Kasumi-1 (cell line): ENCODE measurements at regions not wholly inside any gene's neighbourhood (a gene's known extent, or its start where the extent isn't known, plus 50 kb on each side); places are given as distances from the start of the nearest gene placed in this dataset.
"Not testable (repeated sequence)": the region's sequence is repeated elsewhere in the genome, so short reads cannot be mapped to it uniquely, and the experiment has no call there.

Experiments used
- DNase-seq, 2 experiments: peaks; one replicate each; lab custom pipeline; 2025; lab: John Stamatoyannopoulos, UW

DNA sequence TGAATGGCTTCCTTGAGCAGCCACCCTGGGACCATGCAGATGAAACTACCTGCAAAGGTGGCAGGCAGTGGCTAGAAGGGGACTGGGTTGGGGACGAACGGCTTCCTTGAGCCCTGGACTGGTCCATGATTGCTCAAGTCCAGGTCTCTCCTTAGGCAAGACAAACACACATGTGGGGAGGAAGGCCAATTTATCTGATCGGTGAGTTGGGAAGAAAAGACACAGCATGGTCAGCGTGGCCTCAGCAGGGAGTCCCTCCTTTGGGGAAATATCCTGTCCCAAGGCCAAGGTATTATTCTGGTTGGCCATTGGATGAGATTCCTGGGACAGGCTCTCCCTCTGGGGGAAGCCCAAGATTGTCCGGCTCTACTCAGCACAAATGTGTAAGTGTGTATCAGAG, 116.3 kb upstream of the ERG start:
- no peak for DNase-seq

DNA sequence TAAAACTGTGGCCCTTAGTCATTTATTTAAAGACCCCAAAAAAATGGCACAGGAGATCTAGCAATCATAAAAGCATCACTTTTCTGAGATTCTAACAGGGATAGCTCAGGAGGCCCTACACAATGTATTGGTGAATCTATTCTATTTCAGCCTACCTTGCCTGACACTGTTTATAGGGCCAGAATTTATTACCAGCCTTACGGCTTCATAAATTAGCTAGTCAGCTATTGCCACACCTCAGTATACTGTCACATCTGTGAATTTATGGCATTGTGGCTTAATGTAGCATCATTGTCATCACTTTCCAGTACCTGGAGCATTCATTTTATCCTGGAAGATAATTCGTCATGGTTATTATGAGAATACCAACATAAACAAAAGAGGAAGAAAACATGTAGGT, 121.2 kb upstream of the ERG start:
- DNase-seq = no peak

DNA sequence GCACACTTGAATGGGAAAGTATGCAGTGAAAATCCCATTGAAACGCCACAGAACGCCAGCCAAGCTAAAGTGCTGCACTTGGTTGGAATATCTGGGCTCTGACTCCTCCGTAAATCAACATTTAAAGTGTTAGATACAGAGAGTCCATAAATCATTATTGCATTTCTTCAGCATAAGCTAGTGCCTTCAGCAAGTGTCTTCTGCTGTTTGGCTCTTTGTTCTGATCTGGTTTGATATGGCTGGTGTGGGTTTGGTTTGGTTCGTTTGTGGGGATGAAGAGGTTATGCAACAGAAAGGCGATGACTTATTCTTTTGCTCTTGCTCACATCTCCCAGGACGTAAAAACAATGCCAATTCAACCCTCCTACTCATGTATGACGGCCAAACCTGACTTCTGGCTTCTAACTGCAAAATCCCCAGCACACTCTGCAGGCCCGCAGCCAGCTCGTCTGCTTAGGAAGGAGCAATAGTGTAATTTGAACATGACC, 121.8 kb upstream of the ERG start:
- no peak for DNase-seq

DNA sequence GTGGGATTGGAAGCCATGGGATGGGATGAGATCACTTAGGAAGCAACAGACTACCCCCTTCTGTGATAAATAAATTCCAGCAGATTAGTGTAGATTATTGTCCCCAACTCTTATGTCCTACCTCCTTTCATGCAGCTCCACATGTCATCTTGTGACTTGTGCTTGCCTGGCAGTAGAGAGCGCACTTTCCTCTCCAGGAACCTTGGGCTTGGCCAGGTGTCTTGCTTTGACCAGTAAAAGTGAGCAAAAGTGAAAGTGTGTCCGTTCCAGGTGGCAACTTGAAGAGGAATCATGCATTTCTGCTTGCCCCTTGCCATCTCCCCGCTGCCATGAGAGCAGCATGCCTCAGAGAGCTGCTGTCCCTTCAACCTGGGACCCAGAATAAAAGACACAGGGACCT, 122.9 kb upstream of the ERG start:
- DNase-seq = no peak

DNA sequence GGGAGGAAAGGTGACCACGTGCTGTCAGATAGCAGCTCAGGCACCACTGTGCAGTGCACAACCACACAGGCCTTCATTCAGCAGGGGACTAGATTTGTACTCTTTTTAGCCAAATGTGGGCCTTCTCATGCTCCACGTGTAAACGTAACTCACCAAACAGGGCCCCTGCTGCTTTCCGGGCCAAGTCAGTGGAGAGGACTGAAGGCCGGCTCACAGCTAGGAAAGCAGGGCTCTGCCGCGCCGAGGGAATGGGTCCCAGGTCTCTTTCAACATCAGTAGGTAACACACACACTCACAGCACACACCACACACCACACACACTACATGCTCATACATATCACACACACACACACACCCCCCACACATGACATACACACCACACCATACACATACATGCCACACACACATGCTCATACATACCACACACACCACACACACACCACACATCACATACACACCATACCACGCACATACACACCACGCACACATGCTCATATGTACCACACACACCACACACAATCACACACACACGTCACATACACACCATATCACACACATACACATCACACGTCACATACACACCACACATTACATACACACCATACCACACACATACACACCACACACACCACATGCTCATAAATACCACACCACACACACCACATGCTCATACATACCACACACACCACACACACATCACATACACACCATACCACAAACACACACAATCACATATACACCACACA, 124.0 kb upstream of the ERG start:
- DNase-seq = no peak

DNA sequence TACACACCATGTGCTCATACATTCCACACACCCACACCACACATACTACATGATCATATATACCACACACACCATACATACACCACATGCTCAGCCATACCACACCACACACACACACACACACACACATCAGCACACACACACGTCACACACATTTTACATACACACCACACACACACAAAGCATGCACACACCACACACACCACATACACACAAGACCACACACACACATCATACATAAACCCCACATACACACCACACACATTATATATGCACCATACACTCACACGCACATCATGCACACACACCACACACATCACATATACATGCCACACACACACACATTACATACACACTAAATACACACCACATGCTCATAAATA, 124.5 kb upstream of the ERG start:
- DNase-seq = no peak

DNA sequence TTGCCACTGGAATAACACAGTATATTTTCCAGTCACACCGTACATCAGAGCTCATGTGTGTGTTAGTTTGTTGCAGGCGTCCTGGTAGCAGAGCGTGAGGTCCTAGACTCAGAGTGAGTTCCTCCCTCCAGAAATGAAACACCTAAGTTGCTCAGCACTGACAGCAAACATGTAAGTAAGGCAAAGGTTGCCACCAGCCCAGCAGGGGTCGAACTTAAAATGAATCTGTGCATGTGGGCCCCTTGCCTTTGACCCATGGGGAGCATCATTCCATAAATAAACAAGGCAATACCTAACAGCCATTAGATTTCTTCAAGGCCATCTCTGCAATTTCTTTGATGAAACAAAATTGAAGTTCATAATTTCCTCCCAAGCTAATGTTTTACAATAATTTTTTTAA, 125.3 kb upstream of the ERG start:
- DNase-seq = no peak

DNA sequence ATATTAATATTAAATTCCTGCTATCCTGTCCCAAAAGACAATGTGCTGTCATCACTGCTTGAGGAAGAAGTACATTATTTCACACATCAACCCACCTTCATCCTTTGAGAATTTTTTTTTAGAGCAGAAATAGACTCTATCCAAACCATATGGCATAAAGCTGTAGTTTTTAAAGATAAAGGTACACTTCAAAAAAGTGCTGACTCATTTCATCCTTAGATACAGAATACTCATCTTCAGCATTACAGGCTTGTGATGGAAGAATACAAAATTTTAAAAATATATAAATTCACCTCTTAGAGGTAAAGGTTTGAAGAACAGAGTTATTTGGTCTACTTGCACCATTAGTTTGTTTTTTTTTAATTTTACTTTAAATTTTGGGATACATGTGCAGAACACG, 126.7 kb upstream of the ERG start:
- no peak for DNase-seq

DNA sequence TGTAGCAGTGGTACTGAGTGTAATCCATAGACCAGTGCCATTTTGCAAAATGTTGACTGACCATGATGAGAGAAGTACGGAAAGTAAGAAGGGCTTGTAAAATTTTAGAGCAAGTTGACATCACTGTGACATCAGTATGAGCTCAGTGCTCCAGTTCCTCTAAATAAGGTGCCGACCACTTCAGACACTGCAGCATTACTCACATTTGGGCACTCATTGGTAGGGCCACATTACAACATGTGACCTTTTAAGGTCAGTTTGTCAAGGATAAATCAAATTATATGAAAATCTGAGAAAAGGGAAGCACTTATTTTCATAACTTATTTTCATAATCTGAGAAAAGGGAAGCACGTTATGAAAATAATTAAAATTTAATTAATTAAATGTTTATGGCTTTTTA, 128.0 kb upstream of the ERG start:
- no peak for DNase-seq

DNA sequence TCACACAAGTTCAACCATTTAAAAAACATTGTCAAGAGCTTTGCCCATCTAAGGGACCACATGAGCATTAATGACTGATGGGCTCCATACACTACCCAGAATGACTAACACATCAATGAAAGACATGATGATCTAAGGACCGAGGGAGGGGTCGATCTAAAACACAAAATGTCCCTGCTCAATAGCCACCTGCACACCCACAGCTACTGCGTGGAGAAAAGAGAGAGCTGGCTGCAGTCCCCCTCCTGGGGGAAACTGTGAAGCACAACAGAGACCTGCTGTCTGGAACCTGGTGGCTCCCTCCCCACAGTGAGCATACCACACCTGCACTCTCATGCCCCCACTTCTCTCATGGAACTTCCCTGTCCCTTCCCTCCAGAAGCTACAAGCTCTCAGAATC, 130.1 kb upstream of the ERG start:
- DNase-seq = no peak

DNA sequence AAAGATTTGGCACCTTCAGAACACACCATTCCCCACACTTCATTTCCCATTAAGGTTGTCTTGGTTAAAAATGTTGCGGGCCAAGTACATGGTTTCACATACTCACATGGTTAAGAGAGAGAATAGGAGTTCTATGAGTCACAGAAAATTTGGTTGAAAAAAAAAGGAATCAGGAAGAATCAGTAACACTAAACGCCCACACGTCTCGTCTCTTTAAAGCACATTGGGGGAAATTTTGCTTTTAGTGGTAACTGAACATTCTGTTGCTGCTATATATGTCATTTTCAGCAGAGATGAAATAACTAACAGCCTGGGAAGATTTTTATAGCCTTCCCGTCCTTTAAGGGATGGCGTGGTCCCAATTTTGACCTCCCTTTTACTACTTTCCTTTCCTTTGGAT, 132.9 kb upstream of the ERG start:
- no peak for DNase-seq

DNA sequence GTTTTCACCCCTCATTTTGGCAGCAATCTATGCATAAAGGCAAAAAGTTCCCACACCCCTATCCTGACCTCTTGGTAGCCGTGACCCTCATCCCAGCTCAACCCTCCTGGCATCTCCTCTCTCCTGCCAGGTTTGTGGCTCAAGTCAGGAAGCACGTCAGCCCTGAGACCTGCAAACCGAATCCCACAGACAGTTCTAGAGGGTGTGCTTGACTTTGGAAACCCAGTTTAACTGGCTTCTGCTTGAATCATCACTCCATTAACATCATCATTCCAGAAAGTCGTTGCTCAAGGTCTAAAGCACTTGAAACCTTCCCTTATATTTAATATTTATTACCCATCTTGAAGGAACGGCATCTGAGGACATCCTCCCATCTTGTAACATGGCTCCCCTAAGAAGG, 133.4 kb upstream of the ERG start:
- DNase-seq = no peak

DNA sequence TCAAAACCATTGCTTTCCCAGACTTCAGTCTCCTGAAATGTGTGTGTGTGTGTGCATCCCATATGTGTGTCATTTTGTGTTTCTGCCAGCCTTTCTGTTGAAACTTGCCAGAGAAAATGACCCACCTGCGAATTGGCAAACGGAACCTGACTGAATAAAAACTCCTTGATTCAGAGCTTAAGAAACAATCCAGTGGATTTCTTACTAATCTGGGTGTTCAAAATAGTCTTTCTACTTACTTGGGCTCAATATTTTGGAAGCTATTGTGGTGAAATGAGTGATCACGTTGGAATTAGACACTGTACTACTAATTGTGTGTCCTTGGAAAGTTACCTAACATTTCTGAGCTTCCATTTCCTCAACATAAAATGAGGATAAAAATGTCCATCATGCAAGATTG, 138.9 kb upstream of the ERG start:
- DNase-seq = no peak

DNA sequence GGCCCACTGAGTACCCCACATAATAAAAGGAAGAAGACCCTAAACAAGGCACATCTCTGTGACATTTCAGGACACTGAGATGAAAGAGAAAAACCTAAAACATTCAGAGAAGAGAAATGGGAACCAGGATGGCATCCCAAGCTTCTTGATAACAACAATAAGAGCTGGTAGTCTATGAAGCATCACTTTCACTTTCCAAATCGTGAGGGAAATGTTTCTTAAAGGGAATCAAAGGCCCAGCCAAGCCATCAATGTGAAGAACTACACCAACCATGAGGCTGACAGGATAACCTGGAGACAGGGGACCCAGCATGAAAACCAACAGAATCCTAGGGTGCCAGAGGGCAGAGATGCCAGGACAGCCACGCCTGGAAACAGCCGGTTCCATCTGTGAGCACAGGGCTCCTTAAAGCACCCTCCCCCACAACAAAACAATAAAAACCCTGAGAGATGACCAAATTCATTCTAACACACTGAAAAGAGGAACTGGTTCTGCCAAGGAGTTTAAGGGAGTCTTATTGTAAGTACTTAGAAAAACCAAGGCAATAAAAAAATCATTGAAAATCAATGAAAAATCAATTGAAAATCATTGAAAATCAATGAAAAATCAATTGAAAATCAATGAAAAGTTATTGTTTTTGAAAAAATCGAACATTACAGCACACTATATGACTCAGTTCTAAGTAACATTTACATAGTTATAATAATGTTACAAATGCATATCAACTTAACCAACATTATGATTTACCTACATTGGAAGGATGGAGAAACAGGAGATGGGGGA, 141.5 kb upstream of the ERG start:
- DNase-seq = peak; percentile 46 to 50

DNA sequence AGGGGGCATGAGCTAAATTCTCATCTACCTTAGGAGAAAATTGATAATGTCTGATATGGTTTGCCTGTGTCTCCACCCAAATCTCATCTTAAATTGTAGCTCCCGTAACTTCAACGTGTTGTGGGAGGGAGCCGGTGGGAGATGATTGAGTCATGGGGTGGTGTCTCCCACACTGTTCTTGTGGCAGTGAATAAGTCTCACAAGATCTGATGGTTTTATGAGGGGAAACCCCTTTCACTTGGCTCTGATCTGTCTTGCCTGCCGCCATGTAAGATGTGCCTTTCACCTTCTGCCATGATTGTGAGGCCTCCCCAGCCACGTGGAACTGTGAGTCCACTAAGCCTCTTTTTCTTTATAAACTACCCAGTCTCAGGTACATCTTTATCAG, 142.1 kb upstream of the ERG start:
- not testable (repeated sequence) for DNase-seq

DNA sequence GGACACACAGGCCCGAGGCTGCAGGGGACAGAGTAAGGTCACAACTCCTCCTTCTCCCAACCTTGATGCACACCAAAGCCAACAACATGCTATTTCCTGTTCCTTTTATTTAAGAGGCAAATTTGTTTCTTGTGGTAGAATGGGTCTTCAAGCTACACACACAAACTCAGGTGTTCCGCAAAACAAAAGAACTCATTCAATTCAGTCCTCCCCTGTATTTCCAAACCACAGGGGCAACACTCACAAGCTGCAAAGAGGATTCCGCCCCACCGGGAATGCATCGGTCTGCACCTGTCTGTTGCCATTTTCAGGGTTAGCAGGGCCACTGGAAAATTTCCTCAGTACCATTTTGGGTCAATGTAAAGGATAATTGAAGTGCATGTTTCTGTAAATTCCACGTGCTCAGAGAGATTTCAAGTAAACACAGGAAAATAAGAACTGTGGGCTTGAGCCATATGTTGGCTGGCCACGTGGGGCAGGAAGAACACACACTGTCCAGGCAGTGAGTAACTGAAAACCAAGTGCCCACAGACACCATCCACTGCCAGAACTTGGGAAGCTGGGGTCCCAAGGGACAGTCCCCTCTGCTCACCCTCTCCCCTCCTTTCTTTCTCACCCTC, 145.2 kb upstream of the ERG start:
- no peak for DNase-seq

DNA sequence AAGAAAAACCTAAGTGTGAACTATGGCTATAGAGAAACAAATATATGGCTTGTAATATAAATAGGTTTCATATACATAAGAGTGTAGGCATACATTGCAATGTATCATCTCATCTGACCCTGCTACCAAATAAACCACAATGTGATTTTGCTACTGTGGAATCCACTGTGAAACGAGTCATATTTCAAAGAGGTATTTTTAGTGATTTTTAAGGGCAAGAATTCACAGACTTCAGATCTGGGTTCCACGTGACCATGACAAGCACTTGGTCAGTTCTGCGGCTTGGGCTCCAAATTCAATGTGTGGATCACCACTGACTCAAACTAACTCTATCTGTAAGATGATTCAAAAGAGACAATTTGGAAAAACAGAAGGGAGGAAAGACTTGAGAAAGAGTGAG, 147.0 kb upstream of the ERG start:
- DNase-seq = no peak

DNA sequence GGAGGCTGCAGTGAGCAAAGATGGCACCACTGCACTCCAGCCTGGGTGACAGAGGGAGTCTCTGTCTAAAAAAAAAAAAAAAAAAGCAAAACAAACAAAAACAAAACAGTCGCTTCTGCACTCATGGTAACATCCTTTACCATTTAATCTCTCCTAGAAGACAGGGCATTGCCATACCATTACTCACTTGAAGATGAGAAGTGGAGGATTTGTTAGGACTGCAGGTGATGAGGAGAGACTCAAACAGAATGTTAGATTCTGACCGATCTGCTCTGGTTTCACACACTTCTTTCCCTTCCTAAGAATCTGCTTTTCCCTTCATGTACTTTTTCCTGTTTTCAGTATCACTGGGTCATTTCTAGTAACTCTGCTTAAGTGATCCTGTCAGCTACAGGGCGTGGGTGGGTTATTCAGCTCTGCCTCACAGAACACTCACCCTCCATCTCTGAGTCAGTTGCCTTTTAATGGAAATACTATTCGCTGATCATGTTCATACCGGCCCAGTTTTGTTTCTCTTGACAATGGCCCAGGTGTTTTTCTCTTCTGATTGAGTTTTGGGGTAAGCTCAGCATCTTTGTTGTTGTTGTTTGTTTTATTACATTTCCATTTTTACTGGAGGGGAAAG, 148.0 kb upstream of the ERG start:
- no peak for DNase-seq

DNA sequence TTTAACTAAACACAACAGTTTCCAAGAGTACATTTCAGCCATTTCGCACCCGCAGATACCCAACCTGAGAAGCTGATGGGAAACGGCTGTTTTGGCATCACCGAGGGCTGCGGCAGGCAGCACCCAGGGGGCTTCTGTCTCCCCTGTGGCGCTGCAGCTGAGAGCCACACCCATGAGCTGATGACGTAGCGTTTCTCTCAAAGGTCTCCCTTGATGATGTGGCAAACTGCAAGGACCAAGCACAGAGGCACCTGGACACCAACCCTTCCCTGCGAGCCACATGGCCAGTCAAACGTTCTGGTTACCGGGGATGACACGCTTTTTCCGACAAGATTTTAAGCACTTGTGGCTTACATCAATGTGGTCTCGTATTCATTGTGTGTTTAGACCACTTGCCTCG, 150.8 kb upstream of the ERG start:
- DNase-seq = no peak

DNA sequence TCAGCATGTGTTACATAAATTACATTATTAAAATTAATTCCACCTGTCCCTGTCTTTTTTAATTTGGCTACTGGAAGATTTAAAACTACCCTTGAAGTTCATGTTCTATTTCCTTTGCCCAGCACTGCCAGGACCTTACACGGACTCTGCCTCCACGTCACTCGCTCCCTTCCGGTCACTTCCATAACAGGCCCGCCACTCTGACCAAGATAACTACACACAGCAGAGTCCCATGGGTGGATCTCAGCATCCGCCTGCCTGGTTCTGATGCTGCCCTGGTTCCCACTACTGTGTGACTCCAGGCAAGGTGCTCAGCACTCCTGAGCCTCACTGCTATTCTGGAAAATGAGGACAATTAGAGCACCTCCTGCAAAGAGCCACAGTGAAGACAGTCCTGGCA, 153.3 kb upstream of the ERG start:
- DNase-seq = no peak

DNA sequence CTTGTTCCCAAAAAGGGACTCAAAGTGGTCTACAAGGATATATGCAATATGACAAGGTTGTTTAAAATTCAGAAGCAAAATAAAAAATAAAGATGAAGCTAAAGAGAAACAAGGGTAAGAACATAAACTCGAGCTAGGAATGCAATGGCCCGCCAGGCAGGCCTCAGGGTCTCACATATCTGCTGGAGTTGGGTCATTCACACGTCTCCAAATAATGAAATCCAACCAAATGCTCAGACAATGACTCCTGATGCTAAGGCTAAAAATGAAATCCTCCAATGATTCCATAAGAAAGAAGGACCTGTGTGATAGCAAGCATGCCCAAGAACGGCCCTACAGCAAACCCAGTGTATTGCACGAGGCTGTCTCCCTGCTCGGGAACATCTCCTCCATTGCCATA, 153.3 kb upstream of the ETS2 start:
- no peak for DNase-seq

DNA sequence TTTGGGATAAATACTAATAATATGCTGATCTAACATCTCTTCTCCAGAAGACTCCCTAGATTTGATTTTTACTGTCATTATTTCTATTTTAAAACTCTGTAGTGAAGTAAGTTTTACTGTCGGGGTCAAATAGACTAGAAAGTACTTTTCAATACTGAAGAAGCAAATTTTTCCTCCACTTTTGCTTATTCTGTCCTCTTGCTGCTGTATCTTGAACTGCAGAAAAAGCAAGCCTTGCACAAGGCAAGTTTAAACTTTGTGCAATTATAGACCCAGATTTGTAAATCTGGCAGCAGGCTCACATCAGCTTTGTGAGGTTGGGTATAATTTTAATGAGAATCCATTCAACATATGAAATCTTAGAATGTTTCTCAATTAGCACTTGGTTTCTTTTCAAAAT, 151.1 kb upstream of the ETS2 start:
- no peak for DNase-seq

DNA sequence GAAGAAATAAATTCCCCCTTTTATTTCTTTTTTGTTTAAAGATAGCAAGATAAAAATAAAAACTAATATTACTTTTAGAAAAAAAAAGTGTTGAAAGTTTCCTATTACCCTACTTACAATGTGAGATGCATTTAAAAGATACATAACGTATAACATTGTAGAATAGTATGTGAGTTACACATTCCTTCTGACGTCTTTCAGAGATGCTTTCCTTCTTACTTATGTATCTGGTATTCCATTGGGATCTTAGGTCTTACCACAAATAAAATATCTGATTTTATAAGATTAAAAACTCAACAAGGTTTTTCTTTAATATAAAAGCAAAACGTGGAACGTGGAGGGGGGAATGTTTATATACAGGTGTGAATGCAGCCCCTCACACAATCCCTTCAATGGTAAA, 147.2 kb upstream of the ETS2 start:
- no peak for DNase-seq
